OCI-LY3 (cell line): ENCODE measurements at regions not wholly inside any gene's neighbourhood (a gene's known extent, or its start where the extent isn't known, plus 50 kb on each side); places are given as distances from the start of the nearest gene placed in this dataset.

Experiments used
- CTCF ChIP-seq: fragments of 200-600, 300-600 bp; sonication (generic); IDR thresholded peaks from 2 replicates; pipeline ENCODE4 v1.5.1; 2014; ENCODE audit warnings: antibody characterized with exemption, low read length, low read depth
- EZH2phosphoT487 ChIP-seq: fragments of 200-600 bp; shearing (Covaris generic); IDR thresholded peaks from 2 replicates; pipeline ENCODE4 v1.6.1; 2018; ENCODE audit warnings: antibody characterized with exemption, mixed run types, low read depth

- TF ChIP-seq CTCF = no peak
- no peak for TF ChIP-seq EZH2phosphoT487
Measured at GRCh38 chr15:45857291-45857690, 222.5 kb downstream of the SQOR start.
